Epithelial cell of proximal tubule (primary cell): ENCODE measurements at regions not wholly inside any gene's neighbourhood (a gene's known extent, or its start where the extent isn't known, plus 50 kb on each side); places are given as distances from the start of the nearest gene placed in this dataset.

Experiments used
- DNase-seq: peaks from one replicate; pipeline ENCODE4 v3.0.0-alpha.2; 2011; ENCODE audit warnings: low read depth
- H3K4me3 ChIP-seq: 2 replicates; pipeline ENCODE4 v1.5.1; 2011; ENCODE audit warnings: low read depth, mild to moderate bottlenecking, low read length
- CTCF ChIP-seq: conservative IDR thresholded peaks from 2 replicates; pipeline ENCODE4 v1.5.1; 2012; ENCODE audit warnings: low read depth, mild to moderate bottlenecking, low read length

GRCh38 chr4:72924814-72925213, 144.7 kb downstream of the COX18 start:
- no peak for DNase-seq
- no peak overlapping the region for H3K4me3 ChIP-seq
- TF ChIP-seq CTCF = no peak

DNA sequence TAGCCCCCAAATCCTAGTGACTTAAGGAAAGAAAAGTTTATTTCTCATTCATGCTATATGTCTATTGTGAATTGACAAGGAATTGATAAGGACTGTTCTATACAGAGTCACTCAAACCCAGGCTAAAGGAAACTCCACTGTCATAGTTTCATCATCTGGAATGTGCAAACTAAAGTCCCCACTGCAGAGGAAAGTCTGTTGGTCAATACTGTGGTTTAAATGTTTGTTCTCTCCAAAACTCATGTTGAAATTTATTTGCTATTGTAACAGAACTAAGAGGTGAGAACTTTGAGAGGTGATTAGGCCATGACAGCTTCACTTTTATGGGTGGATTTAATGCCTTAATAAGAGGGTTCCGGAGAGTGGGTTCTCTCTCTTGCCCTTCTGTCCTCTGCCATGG, 149.6 kb downstream of the COX18 start:
- no peak for DNase-seq
- TF ChIP-seq CTCF = no peak
- H3K4me3 ChIP-seq = no peak overlapping the region

GRCh38 chr4:72919464-72919863, 150.1 kb downstream of the COX18 start:
- TF ChIP-seq CTCF = no peak
- DNase-seq = no peak
- no peak overlapping the region for H3K4me3 ChIP-seq

GRCh38 chr4:72918362-72918761, 151.2 kb downstream of the COX18 start:
- no peak overlapping the region for H3K4me3 ChIP-seq
- DNase-seq = no peak
- TF ChIP-seq CTCF = no peak

GRCh38 chr4:72911316-72911715, 158.2 kb downstream of the COX18 start:
- H3K4me3 ChIP-seq = no peak overlapping the region
- TF ChIP-seq CTCF = no peak
- DNase-seq = no peak

- H3K4me3 ChIP-seq = no peak overlapping the region
- peak; percentile 69 for TF ChIP-seq CTCF
- no peak for DNase-seq
Measured at GRCh38 chr4:72909461-72909860, 160.1 kb downstream of the COX18 start.

DNA sequence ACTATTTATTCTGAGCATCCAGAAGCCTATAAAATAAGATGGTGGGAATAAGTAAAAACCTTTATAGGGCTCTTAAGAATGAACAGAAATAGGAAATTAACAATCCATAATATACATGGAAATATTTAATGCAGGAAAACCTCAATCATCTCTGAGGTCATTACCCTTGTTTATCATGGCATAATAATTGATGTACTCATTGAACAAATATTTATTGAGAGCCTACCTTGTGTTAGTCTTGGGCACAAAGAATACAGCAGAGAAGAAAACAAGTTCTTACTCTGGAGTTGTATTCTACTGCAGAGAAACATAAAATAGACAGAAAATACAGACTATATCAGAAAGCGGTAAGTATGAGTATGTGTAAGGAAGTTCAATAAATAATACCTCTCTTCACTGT, 167.2 kb downstream of the COX18 start:
- DNase-seq = no peak
- no peak for TF ChIP-seq CTCF

More for the DNA sequence above, 167.2 kb downstream of the COX18 start:
- H3K4me3 ChIP-seq = no peak overlapping the region
